Stomach (tissue), 8 donors: ENCODE measurements at regions not wholly inside any gene's neighbourhood (a gene's known extent, or its start where the extent isn't known, plus 50 kb on each side); places are given as distances from the start of the nearest gene placed in this dataset.
A peak's percentile ranks its signal among the peaks of the same experiment; 100 is the strongest.

Source experiments
- DNase-seq, 2 donors: peaks; one replicate each; pipeline versions ENCODE4 v3.0.0 to v3.0.0-alpha.2; 2013 to 2019
- H3K27ac ChIP-seq, 5 donors: fragments of 200-600 bp in 4 of 5; sonication (generic) in 4 of 5; one replicate each; pipeline ENCODE4 v1.5.1; 2013 to 2019; ENCODE audit warnings: mild to moderate bottlenecking in 1 of 5, moderate library complexity in 1 of 5
- H3K27me3 ChIP-seq, 3 donors: fragments of 200-600 bp; sonication (generic); one replicate each; pipeline ENCODE4 v1.5.1; 2017 to 2019; ENCODE audit warnings: mixed run types in 1 of 3
- H3K36me3 ChIP-seq, 4 donors: fragments of 200-600 bp; sonication (generic); 1 replicate in 3 of 4; 2 replicates in 1 of 4; pipeline ENCODE4 v1.5.1; 2016 to 2019
- H3K4me1 ChIP-seq, 4 donors: fragments of 200-600 bp; sonication (generic); one replicate each; pipeline ENCODE4 v1.5.1; 2016 to 2019
- H3K4me3 ChIP-seq, 4 donors: fragments of 200-600 bp; sonication (generic) in 3 of 4; one replicate each; pipeline ENCODE4 v1.5.1; 2016 to 2019; ENCODE audit warnings: mild to moderate bottlenecking in 1 of 4
- H3K9me3 ChIP-seq, 4 donors: fragments of 200-600 bp; sonication (generic); one replicate each; pipeline ENCODE4 v1.5.1; 2016 to 2019
- EP300 ChIP-seq: sonication (generic); formaldehyde crosslinking; IDR thresholded peaks from one replicate; pipeline ENCODE4 v1.6.1; 2017; ENCODE audit warnings: antibody characterized with exemption
- POLR2A ChIP-seq, 4 donors: fragments of 450-650 bp; IDR thresholded peaks; one replicate each; pipeline ENCODE4 v1.6.1; 2016; ENCODE audit warnings: antibody characterized with exemption in 4 of 4, control low read depth in 2 of 4, mild to moderate bottlenecking in 1 of 4, moderate library complexity in 1 of 4
- POLR2AphosphoS5 ChIP-seq, 3 donors: sonication (generic); formaldehyde crosslinking; IDR thresholded peaks; one replicate each; pipeline ENCODE4 v1.6.1; 2016; ENCODE audit warnings: antibody characterized with exemption in 3 of 3
- WGBS, 5 donors: extraction: QIAGEN DNeasy Blood & Tissue Kit in 3 of 5; methylation state at CpG; one replicate each; pipeline versions ENCODE4 v1.1.5 to v1.1.7; 2013 to 2018; 5-methylcytosine and 5-hydroxymethylcytosine counted together
- intact Hi-C: fragments of 100-400 bp; cut with DNase I; formaldehyde crosslinking; loops from one replicate; pipeline ENCODE4 v1.15.1; 2023; ENCODE audit warnings: low total_unique reads
- TF ChIP-seq, protein P1 (sequence below), 7 experiments: fragments of 450-650 bp in 4 of 7; fragments of 200-600 bp in 3 of 7; sonication (generic) in 3 of 7; IDR thresholded peaks; one replicate each; pipeline ENCODE4 v1.5.1; 2016 to 2019; ENCODE audit warnings: antibody characterized with exemption in 7 of 7, control low read depth in 2 of 7, mild to moderate bottlenecking in 1 of 7
- donor health status: healthy with polysubstance abuse.
- donor health status: Bipolar disorder and iron deficiency.
- donor health status: healthy.

DNA sequence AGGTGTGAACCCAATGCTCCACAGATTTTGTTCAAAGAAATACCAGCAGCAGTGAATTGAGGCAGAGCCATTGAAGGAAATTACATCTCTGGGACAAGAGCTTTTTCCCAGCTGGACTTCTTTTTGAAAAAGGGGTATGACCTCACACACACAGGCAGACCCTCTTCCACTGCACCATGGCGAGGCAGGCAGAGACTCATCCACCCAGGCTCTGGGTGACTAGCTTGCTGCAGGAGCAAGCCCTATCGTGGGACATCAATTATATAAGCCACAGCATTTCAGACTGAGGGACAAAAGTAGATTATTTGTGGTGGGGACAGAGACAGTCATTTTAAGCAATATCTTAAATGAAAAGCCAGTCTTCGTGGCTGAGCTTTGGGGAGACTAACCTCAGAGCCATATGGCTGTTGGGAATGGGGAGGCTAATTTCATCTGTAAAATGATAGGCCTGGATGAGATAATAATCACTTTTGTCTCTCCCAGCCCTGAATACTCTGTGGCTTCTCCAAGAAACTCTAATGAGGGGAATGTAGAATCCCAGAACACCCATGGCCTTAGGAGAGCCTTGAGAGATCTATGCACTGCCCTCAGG, 113.1 kb upstream of the TNC start:
- WGBS, 5 donors = 82 to 90% (median 86%) methylated on average over 3 of the region's 3 CpGs
- intact Hi-C loops = no loop called here
- no peaks in the 10 kb centered on the region for H3K9me3 ChIP-seq

DNA sequence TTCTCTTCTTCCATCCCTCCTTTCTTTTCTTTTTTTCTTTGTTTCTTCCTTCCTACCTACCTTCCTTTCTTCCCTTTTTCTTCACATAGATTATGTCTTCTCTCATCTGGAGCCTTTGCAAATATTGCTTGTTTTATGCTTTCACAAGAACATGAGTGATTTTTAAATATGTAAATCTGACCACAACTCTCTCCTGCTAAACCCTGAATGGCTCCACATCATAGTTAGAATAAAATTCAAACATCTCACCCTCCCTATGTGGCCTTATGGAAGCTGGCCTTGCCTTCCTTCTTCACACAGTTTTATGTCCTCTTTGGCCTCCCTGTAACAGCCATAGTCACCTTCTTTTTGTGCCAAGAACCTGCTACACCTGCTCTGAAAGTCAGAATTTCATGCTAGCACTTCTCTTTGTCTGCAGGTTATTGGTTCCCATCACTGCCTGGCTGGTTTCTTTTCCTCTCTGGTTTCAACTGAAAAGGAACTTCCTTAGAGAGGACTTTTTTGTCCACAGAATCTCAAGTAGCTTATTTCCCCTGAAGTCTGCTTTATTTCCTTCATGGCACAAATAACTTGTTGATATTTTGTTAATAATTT, 114.3 kb upstream of the TNC start:
- Histone ChIP-seq H3K36me3 (no peaks in the 10 kb centered on the region), H3K9me3 (no peaks in the 10 kb centered on the region), H3K4me3 (no peak overlapping the region), H3K27me3 (no peaks in the 10 kb centered on the region), H3K4me1 (no peaks in the 10 kb centered on the region), H3K27ac (no peak overlapping the region)
- intact Hi-C loops = no loop called here
- TF ChIP-seq, protein P1, sequence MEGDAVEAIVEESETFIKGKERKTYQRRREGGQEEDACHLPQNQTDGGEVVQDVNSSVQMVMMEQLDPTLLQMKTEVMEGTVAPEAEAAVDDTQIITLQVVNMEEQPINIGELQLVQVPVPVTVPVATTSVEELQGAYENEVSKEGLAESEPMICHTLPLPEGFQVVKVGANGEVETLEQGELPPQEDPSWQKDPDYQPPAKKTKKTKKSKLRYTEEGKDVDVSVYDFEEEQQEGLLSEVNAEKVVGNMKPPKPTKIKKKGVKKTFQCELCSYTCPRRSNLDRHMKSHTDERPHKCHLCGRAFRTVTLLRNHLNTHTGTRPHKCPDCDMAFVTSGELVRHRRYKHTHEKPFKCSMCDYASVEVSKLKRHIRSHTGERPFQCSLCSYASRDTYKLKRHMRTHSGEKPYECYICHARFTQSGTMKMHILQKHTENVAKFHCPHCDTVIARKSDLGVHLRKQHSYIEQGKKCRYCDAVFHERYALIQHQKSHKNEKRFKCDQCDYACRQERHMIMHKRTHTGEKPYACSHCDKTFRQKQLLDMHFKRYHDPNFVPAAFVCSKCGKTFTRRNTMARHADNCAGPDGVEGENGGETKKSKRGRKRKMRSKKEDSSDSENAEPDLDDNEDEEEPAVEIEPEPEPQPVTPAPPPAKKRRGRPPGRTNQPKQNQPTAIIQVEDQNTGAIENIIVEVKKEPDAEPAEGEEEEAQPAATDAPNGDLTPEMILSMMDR (IDR thresholded peaks at IDR 0.05) = no peak
- no peak for TF ChIP-seq EP300
- no peak for DNase-seq

More for the DNA sequence above, 113.1 kb upstream of the TNC start:
- no peak overlapping the region for H3K27ac ChIP-seq
- no peaks in the 10 kb centered on the region for H3K36me3 ChIP-seq
- TF ChIP-seq POLR2AphosphoS5 (IDR thresholded peaks at IDR 0.05) (no peak), EP300 (no peak), POLR2A (IDR thresholded peaks at IDR 0.05) (no peak)
- TF ChIP-seq, protein P1 (IDR thresholded peaks at IDR 0.05) = no peak
- no peaks in the 10 kb centered on the region for H3K4me1 ChIP-seq
- no peak overlapping the region for H3K4me3 ChIP-seq
- no peak for DNase-seq
- no peaks in the 10 kb centered on the region for H3K27me3 ChIP-seq

DNA sequence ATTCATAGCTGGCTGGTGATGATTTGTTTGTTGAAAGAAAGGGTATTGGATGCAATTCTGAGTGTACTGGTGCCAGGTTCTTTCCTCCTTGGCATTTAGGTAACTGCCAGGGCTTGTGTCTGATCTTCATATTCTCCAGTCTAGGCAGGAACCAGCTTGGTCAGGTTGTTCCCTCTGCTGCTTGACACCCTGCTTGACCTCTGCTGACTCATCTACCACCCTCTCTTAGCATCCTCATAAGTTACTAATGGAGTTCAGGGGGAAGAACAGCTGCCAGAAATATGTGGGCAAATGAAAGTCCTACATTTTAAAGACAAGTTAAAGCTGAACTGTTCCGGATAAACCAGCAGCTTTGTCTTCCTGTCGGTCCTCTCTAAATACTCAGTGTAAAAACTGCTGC, 116.1 kb upstream of the TNC start:
- Histone ChIP-seq H3K27ac (no peak overlapping the region), H3K36me3 (no peaks in the 10 kb centered on the region), H3K27me3 (no peaks in the 10 kb centered on the region), H3K4me3 (no peak overlapping the region), H3K9me3 (no peaks in the 10 kb centered on the region), H3K4me1 (no peaks in the 10 kb centered on the region)
- TF ChIP-seq POLR2AphosphoS5 (IDR thresholded peaks at IDR 0.05) = no peak
- TF ChIP-seq, protein P1 (IDR thresholded peaks at IDR 0.05) = no peak
- TF ChIP-seq POLR2A (IDR thresholded peaks at IDR 0.05) = no peak
- TF ChIP-seq EP300 = no peak
- intact Hi-C loops = no loop called here
- peak in 1 of 2 donors; percentile 21 for DNase-seq
- WGBS, 5 donors = 66 to 83% (median 71%) methylated on average over 2 of the region's 2 CpGs

DNA sequence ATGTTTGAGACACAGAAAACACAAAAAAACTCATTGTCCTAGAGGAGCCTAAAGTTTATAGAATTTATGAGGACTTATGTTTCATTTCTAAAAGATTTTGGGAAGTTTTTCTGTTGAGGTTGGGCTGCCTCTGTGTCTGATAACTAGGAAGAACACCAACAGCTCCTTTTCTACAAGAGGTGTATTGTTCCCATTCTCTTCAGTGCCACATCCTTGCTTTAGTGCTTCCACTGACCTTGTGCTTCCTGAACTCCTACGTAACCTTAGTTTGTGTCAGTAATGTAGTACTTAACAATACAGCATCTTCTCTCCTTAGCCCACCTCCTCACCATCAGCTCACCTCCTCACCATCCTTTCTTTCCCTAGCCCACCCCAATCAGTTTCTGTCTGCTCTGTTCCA, 117.3 kb upstream of the TNC start:
- H3K9me3 ChIP-seq = no peaks in the 10 kb centered on the region
- TF ChIP-seq, protein P1 (IDR thresholded peaks at IDR 0.05) = no peak
- TF ChIP-seq POLR2A (IDR thresholded peaks at IDR 0.05) (no peak), EP300 (no peak), POLR2AphosphoS5 (IDR thresholded peaks at IDR 0.05) (no peak)
- intact Hi-C loops = no loop called here
- no peak overlapping the region for H3K4me3 ChIP-seq
- no peaks in the 10 kb centered on the region for H3K4me1 ChIP-seq
- H3K27ac ChIP-seq = no peak overlapping the region
- no peaks in the 10 kb centered on the region for H3K36me3 ChIP-seq
- WGBS, 5 donors = 48 to 93% (median 87%) methylated on average over 1 of the region's 1 CpG
- DNase-seq = no peak
- H3K27me3 ChIP-seq = no peaks in the 10 kb centered on the region
